AG10803 (cell line): ENCODE measurements at regions not wholly inside any gene's neighbourhood (a gene's known extent, or its start where the extent isn't known, plus 50 kb on each side); places are given as distances from the start of the nearest gene placed in this dataset.

ENCODE experiments used
- DNase-seq: peaks from one replicate; pipeline ENCODE4 v3.0.0; 2010; ENCODE audit warnings: low read depth
- H3K4me3 ChIP-seq: 2 replicates; pipeline ENCODE4 v1.5.1; 2011; ENCODE audit warnings: mild to moderate bottlenecking, low read length, control low read depth
- TF ChIP-seq, protein P1 (sequence below): conservative IDR thresholded peaks from 2 replicates; pipeline ENCODE4 v1.5.1; 2011; ENCODE audit warnings: mild to moderate bottlenecking, low read length, control low read depth, inconsistent platforms

DNA sequence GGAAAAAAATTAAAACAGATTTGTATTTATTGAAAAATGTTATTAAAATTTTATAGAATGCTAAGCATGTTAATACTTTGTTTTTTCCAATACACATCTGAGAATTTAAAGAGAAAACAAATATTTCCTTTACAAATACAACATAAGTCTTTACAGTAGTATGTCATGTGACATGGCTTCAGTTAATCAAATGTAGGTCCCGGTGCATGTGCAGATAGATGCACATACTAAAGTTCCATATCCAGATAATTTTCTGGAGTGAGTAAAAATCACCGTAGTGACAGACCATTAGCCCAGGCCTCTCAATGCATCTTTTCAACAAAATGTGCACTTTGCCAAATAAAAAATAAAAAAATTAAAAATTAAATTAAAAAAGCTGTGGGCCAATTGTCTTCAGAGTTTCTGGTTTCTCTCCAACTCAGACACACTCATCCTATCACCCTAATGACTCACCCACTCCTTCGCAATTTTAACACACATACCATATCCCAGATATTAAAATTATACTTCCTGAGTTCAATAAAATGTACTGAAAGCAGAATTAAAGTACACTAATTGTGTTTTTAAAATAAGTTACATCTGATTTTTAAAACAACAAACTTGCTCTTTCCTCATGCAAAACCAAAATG, 508.1 kb downstream of the NR2F1-AS1 start:
- TF ChIP-seq, protein P1, sequence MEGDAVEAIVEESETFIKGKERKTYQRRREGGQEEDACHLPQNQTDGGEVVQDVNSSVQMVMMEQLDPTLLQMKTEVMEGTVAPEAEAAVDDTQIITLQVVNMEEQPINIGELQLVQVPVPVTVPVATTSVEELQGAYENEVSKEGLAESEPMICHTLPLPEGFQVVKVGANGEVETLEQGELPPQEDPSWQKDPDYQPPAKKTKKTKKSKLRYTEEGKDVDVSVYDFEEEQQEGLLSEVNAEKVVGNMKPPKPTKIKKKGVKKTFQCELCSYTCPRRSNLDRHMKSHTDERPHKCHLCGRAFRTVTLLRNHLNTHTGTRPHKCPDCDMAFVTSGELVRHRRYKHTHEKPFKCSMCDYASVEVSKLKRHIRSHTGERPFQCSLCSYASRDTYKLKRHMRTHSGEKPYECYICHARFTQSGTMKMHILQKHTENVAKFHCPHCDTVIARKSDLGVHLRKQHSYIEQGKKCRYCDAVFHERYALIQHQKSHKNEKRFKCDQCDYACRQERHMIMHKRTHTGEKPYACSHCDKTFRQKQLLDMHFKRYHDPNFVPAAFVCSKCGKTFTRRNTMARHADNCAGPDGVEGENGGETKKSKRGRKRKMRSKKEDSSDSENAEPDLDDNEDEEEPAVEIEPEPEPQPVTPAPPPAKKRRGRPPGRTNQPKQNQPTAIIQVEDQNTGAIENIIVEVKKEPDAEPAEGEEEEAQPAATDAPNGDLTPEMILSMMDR = no peak
- peak; percentile 41 for DNase-seq
- no peak overlapping the region for H3K4me3 ChIP-seq

GRCh38 chr5:93071710-93072109, 509.3 kb downstream of the NR2F1-AS1 start:
- TF ChIP-seq, protein P1 = no peak
- no peak for DNase-seq
- H3K4me3 ChIP-seq = no peak overlapping the region

- H3K4me3 ChIP-seq = no peak overlapping the region
- no peak for DNase-seq
- TF ChIP-seq, protein P1 = no peak
These were observed 510.1 kb downstream of the NR2F1-AS1 start for GRCh38 chr5:93070938-93071337.

- no peak for DNase-seq
- TF ChIP-seq, protein P1 = no peak
- H3K4me3 ChIP-seq = no peak overlapping the region
These were observed 511.7 kb downstream of the NR2F1-AS1 start for GRCh38 chr5:93069276-93069675.

DNA sequence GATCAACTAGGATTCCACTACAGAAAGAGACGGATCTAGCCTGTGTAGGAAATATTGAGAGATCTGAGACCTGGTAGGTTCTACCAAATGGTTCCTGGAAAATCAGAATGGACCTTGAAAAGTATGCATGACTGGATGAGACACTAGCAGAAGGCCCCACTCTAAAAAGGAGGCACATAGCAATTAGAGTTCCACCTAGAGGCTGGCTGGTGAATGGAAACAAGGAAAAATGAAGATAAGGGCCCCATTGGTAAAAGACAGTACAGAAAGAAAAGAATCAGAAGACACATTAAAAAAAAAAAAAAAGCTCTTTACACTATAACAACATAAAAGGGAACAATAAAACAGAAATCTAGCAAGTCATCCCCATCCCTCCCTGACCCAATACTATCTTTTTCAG, 518.5 kb downstream of the NR2F1-AS1 start:
- no peak for DNase-seq
- no peak overlapping the region for H3K4me3 ChIP-seq
- TF ChIP-seq, protein P1 = 0 out of 2 replicates have a peak, but pooled peaks have one; percentile 21

GRCh38 chr5:93058309-93058708, 522.7 kb downstream of the NR2F1-AS1 start:
- no peak overlapping the region for H3K4me3 ChIP-seq
- TF ChIP-seq, protein P1 = no peak
- peak; percentile 84 for DNase-seq

DNA sequence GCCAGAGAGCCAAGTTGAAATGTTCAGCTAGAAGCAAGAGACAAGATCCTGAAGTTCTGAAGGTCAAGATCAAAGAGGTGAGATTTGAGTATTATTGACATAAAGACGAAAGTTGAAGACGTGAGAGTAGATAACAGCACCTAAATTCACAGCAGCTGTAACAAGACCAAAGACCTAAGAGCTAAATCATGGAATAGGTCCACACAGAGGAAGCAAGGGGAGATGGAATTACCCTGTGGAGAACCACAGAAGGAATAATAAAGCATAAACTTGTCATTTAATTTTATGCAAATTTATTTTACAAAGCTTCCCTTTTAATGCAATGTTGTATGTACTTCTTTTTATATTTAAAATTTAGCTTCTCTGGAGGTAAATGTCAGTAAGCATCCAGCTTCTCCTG, 523.7 kb downstream of the NR2F1-AS1 start:
- TF ChIP-seq, protein P1 = no peak
- no peak overlapping the region for H3K4me3 ChIP-seq
- no peak for DNase-seq
